ENCODE measurements at regions not wholly inside any gene's neighbourhood (a gene's known extent, or its start where the extent isn't known, plus 50 kb on each side); places are given as distances from the start of the nearest gene placed in this dataset.

DNA sequence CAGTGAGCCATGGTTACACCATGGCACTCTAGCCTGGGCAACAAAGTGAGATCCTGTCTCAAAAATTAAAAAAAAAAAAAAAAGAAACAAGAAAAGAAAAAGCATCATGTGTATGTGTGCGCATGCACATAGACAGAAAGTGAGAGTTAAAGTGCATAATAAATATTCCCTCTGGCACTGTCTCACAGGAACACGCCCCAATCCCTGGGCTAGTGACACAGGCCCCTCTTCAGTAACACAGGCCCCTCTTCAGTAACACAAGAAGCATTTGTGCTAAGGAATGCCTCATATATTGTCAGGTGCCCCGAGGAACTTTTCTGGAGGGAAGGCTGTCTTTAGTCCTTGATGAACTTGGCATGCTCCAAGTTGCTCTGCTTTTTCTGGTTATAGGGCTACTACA lies 57.5 kb downstream of the RPL27A start:
- H3K4me3 ChIP-seq, result no peak overlapping the region
- DNase-seq (ENCODE audit: low spot score), result no peak
- TF ChIP-seq, protein P1, sequence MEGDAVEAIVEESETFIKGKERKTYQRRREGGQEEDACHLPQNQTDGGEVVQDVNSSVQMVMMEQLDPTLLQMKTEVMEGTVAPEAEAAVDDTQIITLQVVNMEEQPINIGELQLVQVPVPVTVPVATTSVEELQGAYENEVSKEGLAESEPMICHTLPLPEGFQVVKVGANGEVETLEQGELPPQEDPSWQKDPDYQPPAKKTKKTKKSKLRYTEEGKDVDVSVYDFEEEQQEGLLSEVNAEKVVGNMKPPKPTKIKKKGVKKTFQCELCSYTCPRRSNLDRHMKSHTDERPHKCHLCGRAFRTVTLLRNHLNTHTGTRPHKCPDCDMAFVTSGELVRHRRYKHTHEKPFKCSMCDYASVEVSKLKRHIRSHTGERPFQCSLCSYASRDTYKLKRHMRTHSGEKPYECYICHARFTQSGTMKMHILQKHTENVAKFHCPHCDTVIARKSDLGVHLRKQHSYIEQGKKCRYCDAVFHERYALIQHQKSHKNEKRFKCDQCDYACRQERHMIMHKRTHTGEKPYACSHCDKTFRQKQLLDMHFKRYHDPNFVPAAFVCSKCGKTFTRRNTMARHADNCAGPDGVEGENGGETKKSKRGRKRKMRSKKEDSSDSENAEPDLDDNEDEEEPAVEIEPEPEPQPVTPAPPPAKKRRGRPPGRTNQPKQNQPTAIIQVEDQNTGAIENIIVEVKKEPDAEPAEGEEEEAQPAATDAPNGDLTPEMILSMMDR (IDR thresholded peaks at IDR 0.05), result no peak
- no peak overlapping the region for H3K27ac ChIP-seq

DNA sequence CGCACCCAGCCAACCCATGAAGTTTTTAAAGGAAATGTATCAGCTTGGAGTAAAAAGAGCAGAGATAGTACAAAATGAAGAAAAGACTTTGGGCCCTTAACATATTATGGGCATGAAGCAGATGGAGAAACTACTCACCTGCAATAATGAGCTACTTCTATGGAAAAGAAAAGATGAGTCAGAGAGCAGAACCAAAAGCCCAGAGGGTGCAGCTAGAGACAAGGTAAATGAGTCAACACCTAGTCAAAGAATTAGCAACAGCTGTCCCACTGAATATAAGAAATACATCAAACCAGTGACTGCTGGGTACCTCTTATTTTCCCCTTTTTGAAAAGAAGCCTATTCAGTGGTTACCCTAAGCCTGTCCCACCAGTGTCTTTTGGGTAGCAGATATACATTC lies 61.8 kb downstream of the RPL27A start:
- Histone ChIP-seq H3K27ac (no peak overlapping the region), H3K4me3 (no peak overlapping the region)
- DNase-seq (ENCODE audit: low spot score), result no peak
- TF ChIP-seq, protein P1 (IDR thresholded peaks at IDR 0.05), result no peak

DNA sequence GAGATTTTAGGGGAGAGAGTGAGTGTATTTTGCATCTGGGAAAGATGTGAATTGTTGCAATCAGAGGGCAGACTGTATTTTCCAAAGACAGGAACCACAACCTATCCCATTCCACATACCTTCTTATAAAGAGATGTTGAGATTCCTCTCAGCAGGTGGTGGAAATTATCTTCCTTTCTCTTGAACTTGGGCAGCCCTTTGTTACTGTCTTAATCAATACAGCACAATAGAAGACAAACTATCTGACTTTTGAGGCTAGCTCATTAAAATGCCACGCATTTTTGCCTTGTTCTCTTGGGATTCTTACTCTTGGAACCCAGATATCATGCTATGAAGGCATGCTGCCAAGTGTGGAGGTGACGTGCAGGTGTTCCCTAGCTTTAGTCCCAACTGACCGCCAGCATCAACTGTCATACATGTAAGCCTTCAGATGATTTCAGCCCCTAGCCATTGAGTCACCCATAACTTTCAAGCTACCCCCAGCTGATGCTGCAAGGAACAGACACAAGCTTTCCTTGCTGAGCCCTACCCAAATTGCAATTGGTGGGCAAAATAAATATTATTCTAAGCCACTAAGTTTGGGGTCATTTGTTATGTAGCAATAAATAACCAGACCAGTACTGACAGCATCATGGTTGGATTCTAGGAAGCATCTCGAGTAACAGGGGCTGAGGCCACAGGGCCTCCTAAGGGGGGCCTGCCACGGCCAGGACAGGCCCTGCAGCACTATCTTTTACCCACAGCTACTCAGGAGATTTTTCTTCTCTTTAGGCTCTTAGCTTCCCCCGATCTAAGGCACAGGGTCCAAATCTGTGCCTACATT lies 63.0 kb downstream of the RPL27A start:
- no peak for DNase-seq (ENCODE audit: low spot score)
- H3K27ac ChIP-seq, result no peak overlapping the region
- H3K4me3 ChIP-seq, result no peak overlapping the region
- TF ChIP-seq, protein P1 (IDR thresholded peaks at IDR 0.05), result no peak

DNA sequence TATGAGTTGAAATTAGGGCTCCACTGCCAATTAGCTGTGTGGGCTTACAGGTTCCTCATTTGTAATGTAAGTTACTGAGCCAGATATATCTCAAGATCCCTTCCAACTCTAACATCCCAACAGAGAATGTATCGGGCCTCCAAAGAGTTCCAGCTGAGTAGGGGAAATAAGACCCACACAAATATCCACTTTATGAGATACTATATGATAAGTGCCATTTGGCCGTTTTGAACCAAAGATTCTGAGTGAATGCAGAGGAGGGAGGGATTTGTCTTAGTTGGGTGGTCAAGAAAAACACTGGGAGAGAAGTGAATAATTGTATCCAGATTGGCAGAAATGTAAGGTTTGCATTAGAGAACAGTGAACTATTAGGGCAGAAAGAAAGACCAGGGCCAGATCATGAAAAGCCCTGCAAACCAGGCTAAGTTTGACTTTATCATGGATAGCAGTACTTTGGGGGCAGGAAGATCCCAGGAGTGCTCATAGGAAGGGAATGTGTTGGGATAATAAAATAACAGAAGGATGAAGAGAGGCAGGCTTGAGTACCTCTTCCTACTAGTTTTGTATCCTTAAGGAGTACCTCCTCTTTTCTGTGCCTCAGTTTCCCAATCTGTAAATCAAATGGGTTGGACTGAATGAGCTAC lies 63.9 kb downstream of the RPL27A start:
- TF ChIP-seq, protein P1 (IDR thresholded peaks at IDR 0.05), result no peak
- DNase-seq (ENCODE audit: low spot score), result no peak
- H3K4me3 ChIP-seq, result no peak overlapping the region
- no peak overlapping the region for H3K27ac ChIP-seq

DNA sequence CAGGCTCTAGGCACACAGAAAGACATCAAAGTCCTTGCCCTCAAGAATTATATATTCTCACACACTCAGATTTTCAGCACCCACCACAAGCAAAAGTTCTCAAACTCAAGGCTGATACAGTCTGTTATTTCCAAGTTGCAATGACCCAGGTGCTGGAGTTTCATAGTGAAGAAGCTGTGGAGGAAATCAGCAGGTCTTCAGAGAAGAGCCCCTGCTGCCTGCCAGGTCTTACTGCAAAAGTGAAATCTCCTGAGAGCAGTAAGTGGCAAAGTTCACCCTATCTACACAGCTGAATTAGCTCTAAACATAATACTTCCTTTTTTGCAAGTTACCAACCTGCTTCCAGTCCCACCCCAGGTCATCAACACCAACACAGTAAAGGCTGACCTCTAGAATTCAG lies 64.6 kb downstream of the RPL27A start:
- DNase-seq (ENCODE audit: low spot score), result no peak
- H3K4me3 ChIP-seq, result no peak overlapping the region
- TF ChIP-seq, protein P1 (IDR thresholded peaks at IDR 0.05), result no peak
- no peak overlapping the region for H3K27ac ChIP-seq

DNA sequence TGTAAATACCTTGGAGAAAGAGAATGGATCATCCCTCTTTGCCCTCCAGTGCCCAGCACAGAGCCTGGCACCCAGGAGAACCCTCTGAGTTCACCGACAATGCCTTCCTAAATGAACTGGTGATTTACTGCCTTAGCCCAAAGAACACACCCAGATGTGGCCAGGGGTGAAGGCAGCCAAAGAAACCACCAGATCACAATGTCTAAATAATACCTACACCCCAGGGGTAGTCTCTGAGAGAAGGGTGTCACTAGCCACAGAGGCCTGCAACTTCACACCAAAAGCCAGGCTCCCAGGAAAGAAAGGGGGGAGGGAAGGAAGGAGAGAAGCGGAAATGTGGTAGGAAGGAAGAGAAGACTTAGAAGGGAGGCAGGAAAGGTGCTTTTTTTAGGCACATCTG lies 65.7 kb downstream of the RPL27A start:
- TF ChIP-seq, protein P1 (IDR thresholded peaks at IDR 0.05), result no peak
- no peak overlapping the region for H3K27ac ChIP-seq
- H3K4me3 ChIP-seq, result no peak overlapping the region
- no peak for DNase-seq (ENCODE audit: low spot score)

DNA sequence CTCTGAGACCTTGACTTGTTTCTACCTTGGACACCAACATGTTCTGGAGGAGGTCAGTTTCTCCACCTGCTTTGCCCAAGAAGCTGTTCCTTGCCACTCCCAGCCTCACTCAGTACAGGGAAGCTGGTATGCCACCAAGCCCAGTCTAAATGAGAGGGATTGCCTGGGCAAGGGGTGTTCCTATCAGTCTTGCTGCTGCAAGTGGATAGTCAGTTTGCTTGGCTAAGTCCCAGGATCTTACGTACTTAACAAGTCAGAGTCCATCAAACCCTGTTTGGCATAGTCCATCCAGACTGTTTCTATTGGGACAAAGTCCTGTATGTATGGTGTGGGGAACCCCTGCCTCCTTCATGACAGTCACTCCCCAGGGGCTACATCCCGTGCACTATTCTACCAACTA lies 66.6 kb downstream of the RPL27A start:
- TF ChIP-seq, protein P1 (IDR thresholded peaks at IDR 0.05), result no peak
- Histone ChIP-seq H3K27ac (no peak overlapping the region), H3K4me3 (no peak overlapping the region)
- no peak for DNase-seq (ENCODE audit: low spot score)
